ENCODE measurements at regions not wholly inside any gene's neighbourhood (a gene's known extent, or its start where the extent isn't known, plus 50 kb on each side); places are given as distances from the start of the nearest gene placed in this dataset.

DNA sequence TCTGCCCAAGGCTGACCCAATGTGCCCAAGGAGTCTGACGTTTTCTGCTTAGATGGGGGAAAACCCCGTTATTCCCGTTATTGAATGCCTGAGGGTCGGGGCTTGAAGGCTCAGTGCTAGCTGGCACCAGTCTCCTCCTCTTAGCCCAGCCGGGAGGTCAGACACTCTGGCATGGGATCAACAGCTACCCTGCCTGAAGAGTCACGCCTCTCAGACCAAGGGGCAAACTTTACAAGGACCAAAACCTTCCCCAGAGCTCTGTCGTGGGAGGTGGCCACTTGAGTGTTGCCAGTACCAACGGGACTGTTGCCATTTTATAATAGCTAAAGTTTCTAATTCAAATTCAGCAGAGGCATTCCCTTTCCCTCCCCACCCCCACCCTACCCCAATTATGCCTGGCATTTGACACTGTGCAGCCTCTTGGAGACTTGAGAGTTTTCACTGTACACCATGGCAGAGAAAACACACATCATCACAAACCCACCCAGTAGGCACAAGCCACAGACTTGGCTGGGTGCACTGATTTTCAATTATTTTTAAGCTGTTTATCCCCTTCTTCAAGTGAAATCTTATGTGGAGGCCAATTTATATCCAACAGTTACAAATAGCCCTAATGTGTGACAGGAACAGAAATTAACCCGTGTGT is 137.5 kb upstream of the SYT13 start:
- TF ChIP-seq CTCF (IDR thresholded peaks at IDR 0.05) (no peak), EP300 (IDR thresholded peaks at IDR 0.05; ENCODE audit: low read depth) (no peak), POLR2AphosphoS5 (IDR thresholded peaks at IDR 0.05) (no peak)
